ENCODE measurements at regions not wholly inside any gene's neighbourhood (a gene's known extent, or its start where the extent isn't known, plus 50 kb on each side); places are given as distances from the start of the nearest gene placed in this dataset.
"Not testable (repeated sequence)": the region's sequence is repeated elsewhere in the genome, so short reads cannot be mapped to it uniquely, and the experiment has no call there.

DNA sequence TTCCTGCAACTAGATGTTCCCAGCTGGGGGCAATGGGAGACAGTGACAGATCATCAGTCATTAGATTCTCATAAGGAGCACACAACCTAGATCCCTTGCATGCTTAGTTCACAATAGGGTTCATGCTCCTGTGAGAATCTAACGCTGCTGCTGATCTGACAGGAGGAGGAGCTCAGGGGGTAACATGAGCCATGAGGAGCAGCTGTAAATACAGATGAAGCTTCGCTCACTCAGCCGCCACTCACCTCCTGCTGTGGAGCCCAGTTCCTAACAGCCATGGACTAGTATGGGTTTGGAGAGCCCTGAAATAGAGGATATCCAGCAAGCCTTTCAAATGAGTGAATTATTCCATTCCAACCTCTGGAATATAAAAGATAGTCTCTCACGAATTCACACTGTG, 137.0 kb upstream of the NIPA1 start:
- TF ChIP-seq HOMEZ (CRISPR knock-in tag; IDR thresholded peaks at IDR 0.05); HDGF (IDR thresholded peaks at IDR 0.05); RCOR1 (IDR thresholded peaks at IDR 0.05; ENCODE audit: borderline replicate concordance in 1 of 2, low read depth in 2 of 2, low read length in 2 of 2); MBD2 (IDR thresholded peaks at IDR 0.05; ENCODE audit: borderline replicate concordance, low read depth): not testable (repeated sequence)
- TF ChIP-seq, protein P1, sequence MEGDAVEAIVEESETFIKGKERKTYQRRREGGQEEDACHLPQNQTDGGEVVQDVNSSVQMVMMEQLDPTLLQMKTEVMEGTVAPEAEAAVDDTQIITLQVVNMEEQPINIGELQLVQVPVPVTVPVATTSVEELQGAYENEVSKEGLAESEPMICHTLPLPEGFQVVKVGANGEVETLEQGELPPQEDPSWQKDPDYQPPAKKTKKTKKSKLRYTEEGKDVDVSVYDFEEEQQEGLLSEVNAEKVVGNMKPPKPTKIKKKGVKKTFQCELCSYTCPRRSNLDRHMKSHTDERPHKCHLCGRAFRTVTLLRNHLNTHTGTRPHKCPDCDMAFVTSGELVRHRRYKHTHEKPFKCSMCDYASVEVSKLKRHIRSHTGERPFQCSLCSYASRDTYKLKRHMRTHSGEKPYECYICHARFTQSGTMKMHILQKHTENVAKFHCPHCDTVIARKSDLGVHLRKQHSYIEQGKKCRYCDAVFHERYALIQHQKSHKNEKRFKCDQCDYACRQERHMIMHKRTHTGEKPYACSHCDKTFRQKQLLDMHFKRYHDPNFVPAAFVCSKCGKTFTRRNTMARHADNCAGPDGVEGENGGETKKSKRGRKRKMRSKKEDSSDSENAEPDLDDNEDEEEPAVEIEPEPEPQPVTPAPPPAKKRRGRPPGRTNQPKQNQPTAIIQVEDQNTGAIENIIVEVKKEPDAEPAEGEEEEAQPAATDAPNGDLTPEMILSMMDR (IDR thresholded peaks at IDR 0.05 in 2 of 3, conservative IDR thresholded peaks at IDR 0.05 in 1 of 3; ENCODE audit: insufficient read depth in 2 of 3, low read depth in 1 of 3, low read length in 3 of 3) = not testable (repeated sequence)
- TF ChIP-seq, protein P2, sequence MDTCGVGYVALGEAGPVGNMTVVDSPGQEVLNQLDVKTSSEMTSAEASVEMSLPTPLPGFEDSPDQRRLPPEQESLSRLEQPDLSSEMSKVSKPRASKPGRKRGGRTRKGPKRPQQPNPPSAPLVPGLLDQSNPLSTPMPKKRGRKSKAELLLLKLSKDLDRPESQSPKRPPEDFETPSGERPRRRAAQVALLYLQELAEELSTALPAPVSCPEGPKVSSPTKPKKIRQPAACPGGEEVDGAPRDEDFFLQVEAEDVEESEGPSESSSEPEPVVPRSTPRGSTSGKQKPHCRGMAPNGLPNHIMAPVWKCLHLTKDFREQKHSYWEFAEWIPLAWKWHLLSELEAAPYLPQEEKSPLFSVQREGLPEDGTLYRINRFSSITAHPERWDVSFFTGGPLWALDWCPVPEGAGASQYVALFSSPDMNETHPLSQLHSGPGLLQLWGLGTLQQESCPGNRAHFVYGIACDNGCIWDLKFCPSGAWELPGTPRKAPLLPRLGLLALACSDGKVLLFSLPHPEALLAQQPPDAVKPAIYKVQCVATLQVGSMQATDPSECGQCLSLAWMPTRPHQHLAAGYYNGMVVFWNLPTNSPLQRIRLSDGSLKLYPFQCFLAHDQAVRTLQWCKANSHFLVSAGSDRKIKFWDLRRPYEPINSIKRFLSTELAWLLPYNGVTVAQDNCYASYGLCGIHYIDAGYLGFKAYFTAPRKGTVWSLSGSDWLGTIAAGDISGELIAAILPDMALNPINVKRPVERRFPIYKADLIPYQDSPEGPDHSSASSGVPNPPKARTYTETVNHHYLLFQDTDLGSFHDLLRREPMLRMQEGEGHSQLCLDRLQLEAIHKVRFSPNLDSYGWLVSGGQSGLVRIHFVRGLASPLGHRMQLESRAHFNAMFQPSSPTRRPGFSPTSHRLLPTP (IDR thresholded peaks at IDR 0.05; ENCODE audit: borderline replicate concordance, extremely low read depth, insufficient read length) = not testable (repeated sequence)

Measured in K562 (cell line).